Liver (tissue), 8 donors: ENCODE measurements at regions not wholly inside any gene's neighbourhood (a gene's known extent, or its start where the extent isn't known, plus 50 kb on each side); places are given as distances from the start of the nearest gene placed in this dataset.

Experiments used
- DNase-seq: peaks from one replicate; pipeline ENCODE4 v3.0.0-alpha.2; 2017; ENCODE audit warnings: low spot score
- H3K27ac ChIP-seq, 2 donors: one replicate each; pipeline ENCODE4 v1.7.0; 2013; ENCODE audit warnings: inconsistent platforms in 2 of 2, low read length in 2 of 2, control low read depth in 1 of 2, low read depth in 1 of 2, mild to moderate bottlenecking in 1 of 2
- H3K27me3 ChIP-seq, 4 donors: one replicate each; pipeline versions ENCODE4 v1.6.1 to v1.7.0; 2013; ENCODE audit warnings: low read length in 3 of 4, inconsistent platforms in 1 of 4, mild to moderate bottlenecking in 1 of 4, moderate library complexity in 1 of 4; ENCODE audit not compliant: control insufficient read depth in 4 of 4, insufficient read depth in 4 of 4
- H3K36me3 ChIP-seq, 4 donors: one replicate each; pipeline versions ENCODE4 v1.6.1 to v1.7.0; 2013; ENCODE audit warnings: low read length in 3 of 4, mild to moderate bottlenecking in 3 of 4, low read depth in 1 of 4, moderate library complexity in 1 of 4; ENCODE audit not compliant: control insufficient read depth in 4 of 4, insufficient read depth in 3 of 4
- H3K4me1 ChIP-seq, 4 donors: one replicate each; pipeline versions ENCODE4 v1.6.1 to v1.7.0; 2013; ENCODE audit warnings: low read length in 3 of 4, mild to moderate bottlenecking in 3 of 4, moderate library complexity in 1 of 4; ENCODE audit not compliant: control insufficient read depth in 4 of 4, insufficient read depth in 4 of 4
- H3K4me3 ChIP-seq, 3 donors: one replicate each; pipeline versions ENCODE4 v1.6.1 to v1.7.0; 2013; ENCODE audit warnings: low read length in 3 of 3, control low read depth in 1 of 3, low read depth in 1 of 3, mild to moderate bottlenecking in 1 of 3
- H3K9ac ChIP-seq, 2 donors: one replicate each; pipeline ENCODE4 v1.7.0; 2013; ENCODE audit warnings: low read length in 2 of 2, mild to moderate bottlenecking in 2 of 2, moderate library complexity in 2 of 2, control low read depth in 1 of 2, low read depth in 1 of 2
- H3K9me3 ChIP-seq, 4 donors: one replicate each; pipeline versions ENCODE4 v1.6.1 to v1.7.0; 2013; ENCODE audit warnings: low read length in 3 of 4; ENCODE audit not compliant: control insufficient read depth in 4 of 4
- ATF3 ChIP-seq: IDR thresholded peaks from 2 replicates; pipeline ENCODE4 v1.6.1; 2016; ENCODE audit warnings: antibody characterized with exemption
- CTCF ChIP-seq: fragments of 150-350 bp; IDR thresholded peaks from 2 replicates; pipeline ENCODE4 v1.5.1; 2017; ENCODE audit warnings: improper control_type of control experiment, low read depth, low read length; ENCODE audit not compliant: missing input control
- EGR1 ChIP-seq, 2 donors: IDR thresholded peaks; 2 replicates each; pipeline ENCODE4 v1.6.1; 2016 to 2018; ENCODE audit warnings: antibody characterized with exemption in 2 of 2, low read depth in 2 of 2
- FOXA1 ChIP-seq: IDR thresholded peaks from 2 replicates; pipeline ENCODE4 v1.6.1; 2016; ENCODE audit warnings: antibody characterized with exemption
- FOXA2 ChIP-seq: IDR thresholded peaks from 2 replicates; pipeline ENCODE4 v1.6.1; 2016; ENCODE audit warnings: antibody characterized with exemption
- GABPA ChIP-seq, 2 donors: IDR thresholded peaks in 1 of 2; conservative IDR thresholded peaks in 1 of 2; 2 replicates each; pipeline ENCODE4 v1.6.1; 2016; ENCODE audit warnings: antibody characterized with exemption in 2 of 2, mild to moderate bottlenecking in 1 of 2, moderate library complexity in 1 of 2
- HNF4A ChIP-seq, 2 donors: conservative IDR thresholded peaks; 2 replicates each; pipeline ENCODE4 v1.6.1; 2016; ENCODE audit warnings: antibody characterized with exemption in 2 of 2, mild to moderate bottlenecking in 2 of 2
- HNF4G ChIP-seq: IDR thresholded peaks from 2 replicates; pipeline ENCODE4 v1.6.1; 2016; ENCODE audit warnings: antibody characterized with exemption
- JUND ChIP-seq, 2 donors: IDR thresholded peaks; 2 replicates each; pipeline ENCODE4 v1.6.1; 2016; ENCODE audit warnings: antibody characterized with exemption in 2 of 2
- MAX ChIP-seq: IDR thresholded peaks from 2 replicates; pipeline ENCODE4 v1.6.1; 2016; ENCODE audit warnings: antibody characterized with exemption
- NR2F2 ChIP-seq: IDR thresholded peaks from 2 replicates; pipeline ENCODE4 v1.6.1; 2016; ENCODE audit warnings: antibody characterized with exemption
- RAD21 ChIP-seq, 2 donors: IDR thresholded peaks; 2 replicates each; pipeline ENCODE4 v1.6.1; 2016; ENCODE audit warnings: antibody characterized with exemption in 2 of 2, mild to moderate bottlenecking in 2 of 2
- REST ChIP-seq: IDR thresholded peaks from 2 replicates; pipeline ENCODE4 v1.6.1; 2016; ENCODE audit warnings: antibody characterized with exemption, mild to moderate bottlenecking
- RXRA ChIP-seq, 2 donors: IDR thresholded peaks; 2 replicates each; pipeline ENCODE4 v1.6.1; 2017 to 2018; ENCODE audit warnings: antibody characterized with exemption in 2 of 2, mild to moderate bottlenecking in 1 of 2
- SP1 ChIP-seq: IDR thresholded peaks from 2 replicates; pipeline ENCODE4 v1.6.1; 2018; ENCODE audit warnings: antibody characterized with exemption, mild to moderate bottlenecking
- TAF1 ChIP-seq: conservative IDR thresholded peaks from 2 replicates; pipeline ENCODE4 v1.6.1; 2016; ENCODE audit warnings: antibody characterized with exemption, mild to moderate bottlenecking
- YY1 ChIP-seq: IDR thresholded peaks from 2 replicates; pipeline ENCODE4 v1.6.1; 2016; ENCODE audit warnings: antibody characterized with exemption, mild to moderate bottlenecking
- ZBTB33 ChIP-seq: IDR thresholded peaks from 2 replicates; pipeline ENCODE4 v1.6.1; 2016; ENCODE audit warnings: antibody characterized with exemption
- WGBS: extraction: QIAGEN DNeasy Blood & Tissue Kit; methylation state at CpG from one replicate; pipeline ENCODE4 v1.1.7; 2013; 5-methylcytosine and 5-hydroxymethylcytosine counted together
- donor health status: healthy.
- donor health status: healthy.
- donor health status: healthy.
- donor health status: healthy.
- donor health status: healthy.

- Histone ChIP-seq H3K27me3 (no peaks in the 10 kb centered on the region), H3K4me1 (no peaks in the 10 kb centered on the region), H3K4me3 (no peak overlapping the region), H3K9ac (no peak overlapping the region), H3K36me3 (no peaks in the 10 kb centered on the region), H3K27ac (no peak overlapping the region), H3K9me3 (no peaks in the 10 kb centered on the region)
- TF ChIP-seq FOXA1 (no peak), NR2F2 (no peak), YY1 (no peak), FOXA2 (no peak), EGR1 (IDR thresholded peaks at IDR 0.05; ENCODE audit: low read depth in 2 of 2) (no peak), SP1 (no peak), HNF4G (no peak), RAD21 (IDR thresholded peaks at IDR 0.05) (no peak), ATF3 (no peak), MAX (no peak), GABPA (IDR thresholded peaks at IDR 0.05 in 1 of 2, conservative IDR thresholded peaks at IDR 0.05 in 1 of 2) (no peak), HNF4A (conservative IDR thresholded peaks at IDR 0.05) (no peak), REST (no peak), JUND (IDR thresholded peaks at IDR 0.05) (no peak), CTCF (no peak), ZBTB33 (no peak), RXRA (IDR thresholded peaks at IDR 0.05) (no peak), TAF1 (no peak)
- DNase-seq: no peak
- WGBS: 71% methylated on average over 4 of the region's 4 CpGs
These were observed 298.2 kb upstream of the CHST9 start for GRCh38 chr18:27483276-27483675.

- 0% methylated on average over 1 of the region's 1 CpG for WGBS
These were observed 293.4 kb upstream of the CHST9 start for GRCh38 chr18:27478459-27478858.

More at GRCh38 chr18:27478459-27478858, 293.4 kb upstream of the CHST9 start:
- H3K4me3 ChIP-seq: no peak overlapping the region
- no peaks in the 10 kb centered on the region for H3K9me3 ChIP-seq
- no peaks in the 10 kb centered on the region for H3K4me1 ChIP-seq
- H3K27me3 ChIP-seq: no peaks in the 10 kb centered on the region
- H3K27ac ChIP-seq: no peak overlapping the region
- H3K36me3 ChIP-seq: no peaks in the 10 kb centered on the region
- H3K9ac ChIP-seq: no peak overlapping the region
- TF ChIP-seq TAF1: no peak
- no peak for TF ChIP-seq YY1
- TF ChIP-seq REST: no peak
- TF ChIP-seq ZBTB33: no peak
- TF ChIP-seq MAX: no peak
- no peak for TF ChIP-seq GABPA (IDR thresholded peaks at IDR 0.05 in 1 of 2, conservative IDR thresholded peaks at IDR 0.05 in 1 of 2)
- no peak for TF ChIP-seq HNF4A (conservative IDR thresholded peaks at IDR 0.05)
- no peak for TF ChIP-seq SP1
- no peak for TF ChIP-seq EGR1 (IDR thresholded peaks at IDR 0.05; ENCODE audit: low read depth in 2 of 2)
- no peak for DNase-seq
